ENCODE measurements at regions not wholly inside any gene's neighbourhood (a gene's known extent, or its start where the extent isn't known, plus 50 kb on each side); places are given as distances from the start of the nearest gene placed in this dataset.

DNA sequence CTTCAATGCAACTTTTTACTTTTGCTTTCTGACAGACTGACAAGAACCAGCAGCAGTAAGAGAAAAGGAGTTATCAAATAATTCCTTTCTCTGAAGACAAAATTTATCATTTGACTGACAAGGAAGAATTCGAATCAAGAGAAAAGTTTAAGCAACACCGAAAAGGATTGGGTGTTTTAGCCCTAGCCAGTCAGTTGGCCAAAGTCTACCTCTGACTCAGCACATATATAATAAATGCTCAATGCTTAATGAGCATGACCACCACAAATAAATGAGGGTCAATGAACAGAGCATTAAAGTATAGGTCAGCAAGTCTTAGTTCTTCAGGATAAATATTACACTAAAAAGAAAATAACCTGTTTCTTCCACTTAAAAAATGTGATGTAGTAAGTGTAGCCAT, 1603.5 kb upstream of the C9orf72 start:
- Histone ChIP-seq H3K27ac (ENCODE audit: extremely low read depth, low read depth, low read length) (no peak overlapping the region), H3K36me3 (ENCODE audit: control insufficient read depth in 2 of 2, insufficient read depth in 1 of 2, low read length in 2 of 2) (no peaks in the 10 kb centered on the region), H3K9me3 (ENCODE audit: control insufficient read depth, insufficient read depth, low read depth, low read length) (no peaks in the 10 kb centered on the region), H3K4me1 (ENCODE audit: control insufficient read depth, insufficient read depth, low read length) (no peaks in the 10 kb centered on the region), H3K4me3 (ENCODE audit: low read depth, low read length) (no peak overlapping the region)
- TF ChIP-seq ZNF404 (tag by site-specific recombination; IDR thresholded peaks at IDR 0.05), result no peak
- TF ChIP-seq ZNF596 (tag by site-specific recombination; IDR thresholded peaks at IDR 0.05), result no peak
- no peak for TF ChIP-seq RBAK (tag by site-specific recombination; IDR thresholded peaks at IDR 0.05)
- TF ChIP-seq YY1 (tag by site-specific recombination; IDR thresholded peaks at IDR 0.05), result no peak
- TF ChIP-seq, protein P1, sequence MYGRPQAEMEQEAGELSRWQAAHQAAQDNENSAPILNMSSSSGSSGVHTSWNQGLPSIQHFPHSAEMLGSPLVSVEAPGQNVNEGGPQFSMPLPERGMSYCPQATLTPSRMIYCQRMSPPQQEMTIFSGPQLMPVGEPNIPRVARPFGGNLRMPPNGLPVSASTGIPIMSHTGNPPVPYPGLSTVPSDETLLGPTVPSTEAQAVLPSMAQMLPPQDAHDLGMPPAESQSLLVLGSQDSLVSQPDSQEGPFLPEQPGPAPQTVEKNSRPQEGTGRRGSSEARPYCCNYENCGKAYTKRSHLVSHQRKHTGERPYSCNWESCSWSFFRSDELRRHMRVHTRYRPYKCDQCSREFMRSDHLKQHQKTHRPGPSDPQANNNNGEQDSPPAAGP (tag by site-specific recombination; IDR thresholded peaks at IDR 0.05), result no peak
- no peak for TF ChIP-seq IKZF3 (tag by site-specific recombination; IDR thresholded peaks at IDR 0.05)
- TF ChIP-seq ZNF677 (tag by site-specific recombination; IDR thresholded peaks at IDR 0.05), result no peak
- no peak for TF ChIP-seq TCF7L2 (IDR thresholded peaks at IDR 0.05; ENCODE audit: borderline replicate concordance, low read depth, low read length)
- TF ChIP-seq ZSCAN23 (tag by site-specific recombination; IDR thresholded peaks at IDR 0.05), result no peak
- ChIA-PET POLR2A (no interaction called here), CTCF (no interaction called here)

DNA sequence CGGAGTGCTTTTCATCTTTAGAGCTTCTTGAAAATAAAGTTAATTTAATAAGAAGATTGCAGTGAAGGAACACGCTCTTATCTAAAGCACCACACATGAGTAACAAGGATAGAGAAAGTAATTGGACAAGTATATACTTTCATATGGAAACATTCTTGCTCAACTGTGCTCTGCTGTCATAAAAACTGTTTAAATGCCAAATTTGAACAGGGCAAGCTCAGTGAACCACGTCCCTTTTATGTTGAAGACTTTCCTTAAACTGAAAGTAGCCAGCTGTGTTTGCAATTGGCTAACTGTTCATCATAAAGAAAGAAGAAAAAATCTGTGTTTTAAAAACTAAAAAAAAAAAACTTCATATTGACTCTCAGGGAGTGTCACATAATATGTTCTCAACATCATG, 1610.7 kb upstream of the C9orf72 start:
- CTCF ChIA-PET, result interaction anchor here (0.6 to 1.6 kb wide), 2 partner anchors 29 to 1493 kb away, joined by 3 read pairs; partner anchors contain the start of gene LINGO2
- no peaks in the 10 kb centered on the region for H3K4me1 ChIP-seq (ENCODE audit: control insufficient read depth, insufficient read depth, low read length)
- no peak overlapping the region for H3K4me3 ChIP-seq (ENCODE audit: low read depth, low read length)
- POLR2A ChIA-PET, result no interaction called here
- no peaks in the 10 kb centered on the region for H3K9me3 ChIP-seq (ENCODE audit: control insufficient read depth, insufficient read depth, low read depth, low read length)
- no peaks in the 10 kb centered on the region for H3K36me3 ChIP-seq (ENCODE audit: control insufficient read depth in 2 of 2, insufficient read depth in 1 of 2, low read length in 2 of 2)
- no peak overlapping the region for H3K27ac ChIP-seq (ENCODE audit: extremely low read depth, low read depth, low read length)
- TF ChIP-seq, protein P2, sequence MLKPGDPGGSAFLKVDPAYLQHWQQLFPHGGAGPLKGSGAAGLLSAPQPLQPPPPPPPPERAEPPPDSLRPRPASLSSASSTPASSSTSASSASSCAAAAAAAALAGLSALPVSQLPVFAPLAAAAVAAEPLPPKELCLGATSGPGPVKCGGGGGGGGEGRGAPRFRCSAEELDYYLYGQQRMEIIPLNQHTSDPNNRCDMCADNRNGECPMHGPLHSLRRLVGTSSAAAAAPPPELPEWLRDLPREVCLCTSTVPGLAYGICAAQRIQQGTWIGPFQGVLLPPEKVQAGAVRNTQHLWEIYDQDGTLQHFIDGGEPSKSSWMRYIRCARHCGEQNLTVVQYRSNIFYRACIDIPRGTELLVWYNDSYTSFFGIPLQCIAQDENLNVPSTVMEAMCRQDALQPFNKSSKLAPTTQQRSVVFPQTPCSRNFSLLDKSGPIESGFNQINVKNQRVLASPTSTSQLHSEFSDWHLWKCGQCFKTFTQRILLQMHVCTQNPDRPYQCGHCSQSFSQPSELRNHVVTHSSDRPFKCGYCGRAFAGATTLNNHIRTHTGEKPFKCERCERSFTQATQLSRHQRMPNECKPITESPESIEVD (tag by site-specific recombination; IDR thresholded peaks at IDR 0.05), result no peak
- TF ChIP-seq ZNF549 (tag by site-specific recombination; IDR thresholded peaks at IDR 0.05) (no peak), ZXDB (tag by site-specific recombination; IDR thresholded peaks at IDR 0.05) (no peak), ZNF10 (tag by site-specific recombination; IDR thresholded peaks at IDR 0.05) (no peak), ZNF629 (tag by site-specific recombination; IDR thresholded peaks at IDR 0.05) (no peak), SCRT2 (tag by site-specific recombination; IDR thresholded peaks at IDR 0.05) (no peak), ZNF555 (tag by site-specific recombination; conservative IDR thresholded peaks at IDR 0.05) (no peak), ZNF324 (tag by site-specific recombination; IDR thresholded peaks at IDR 0.05) (no peak)
- TF ChIP-seq, protein P3, sequence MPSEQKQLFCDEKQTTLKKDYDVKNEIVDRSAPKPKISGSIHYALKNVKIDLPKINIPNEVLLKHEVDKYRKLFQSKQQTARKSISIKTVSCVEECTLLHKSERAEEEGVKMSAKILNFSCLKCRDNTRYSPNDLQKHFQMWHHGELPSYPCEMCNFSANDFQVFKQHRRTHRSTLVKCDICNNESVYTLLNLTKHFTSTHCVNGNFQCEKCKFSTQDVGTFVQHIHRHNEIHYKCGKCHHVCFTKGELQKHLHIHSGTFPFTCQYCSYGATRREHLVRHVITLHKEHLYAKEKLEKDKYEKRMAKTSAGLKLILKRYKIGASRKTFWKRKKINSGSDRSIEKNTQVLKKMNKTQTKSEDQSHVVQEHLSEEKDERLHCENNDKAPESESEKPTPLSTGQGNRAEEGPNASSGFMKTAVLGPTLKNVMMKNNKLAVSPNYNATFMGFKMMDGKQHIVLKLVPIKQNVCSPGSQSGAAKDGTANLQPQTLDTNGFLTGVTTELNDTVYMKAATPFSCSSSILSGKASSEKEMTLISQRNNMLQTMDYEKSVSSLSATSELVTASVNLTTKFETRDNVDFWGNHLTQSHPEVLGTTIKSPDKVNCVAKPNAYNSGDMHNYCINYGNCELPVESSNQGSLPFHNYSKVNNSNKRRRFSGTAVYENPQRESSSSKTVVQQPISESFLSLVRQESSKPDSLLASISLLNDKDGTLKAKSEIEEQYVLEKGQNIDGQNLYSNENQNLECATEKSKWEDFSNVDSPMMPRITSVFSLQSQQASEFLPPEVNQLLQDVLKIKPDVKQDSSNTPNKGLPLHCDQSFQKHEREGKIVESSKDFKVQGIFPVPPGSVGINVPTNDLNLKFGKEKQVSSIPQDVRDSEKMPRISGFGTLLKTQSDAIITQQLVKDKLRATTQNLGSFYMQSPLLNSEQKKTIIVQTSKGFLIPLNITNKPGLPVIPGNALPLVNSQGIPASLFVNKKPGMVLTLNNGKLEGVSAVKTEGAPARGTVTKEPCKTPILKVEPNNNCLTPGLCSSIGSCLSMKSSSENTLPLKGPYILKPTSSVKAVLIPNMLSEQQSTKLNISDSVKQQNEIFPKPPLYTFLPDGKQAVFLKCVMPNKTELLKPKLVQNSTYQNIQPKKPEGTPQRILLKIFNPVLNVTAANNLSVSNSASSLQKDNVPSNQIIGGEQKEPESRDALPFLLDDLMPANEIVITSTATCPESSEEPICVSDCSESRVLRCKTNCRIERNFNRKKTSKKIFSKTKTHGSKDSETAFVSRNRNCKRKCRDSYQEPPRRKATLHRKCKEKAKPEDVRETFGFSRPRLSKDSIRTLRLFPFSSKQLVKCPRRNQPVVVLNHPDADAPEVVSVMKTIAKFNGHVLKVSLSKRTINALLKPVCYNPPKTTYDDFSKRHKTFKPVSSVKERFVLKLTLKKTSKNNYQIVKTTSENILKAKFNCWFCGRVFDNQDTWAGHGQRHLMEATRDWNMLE (tag by site-specific recombination; conservative IDR thresholded peaks at IDR 0.05; ENCODE audit: low read depth), result no peak
- TF ChIP-seq, protein P4, sequence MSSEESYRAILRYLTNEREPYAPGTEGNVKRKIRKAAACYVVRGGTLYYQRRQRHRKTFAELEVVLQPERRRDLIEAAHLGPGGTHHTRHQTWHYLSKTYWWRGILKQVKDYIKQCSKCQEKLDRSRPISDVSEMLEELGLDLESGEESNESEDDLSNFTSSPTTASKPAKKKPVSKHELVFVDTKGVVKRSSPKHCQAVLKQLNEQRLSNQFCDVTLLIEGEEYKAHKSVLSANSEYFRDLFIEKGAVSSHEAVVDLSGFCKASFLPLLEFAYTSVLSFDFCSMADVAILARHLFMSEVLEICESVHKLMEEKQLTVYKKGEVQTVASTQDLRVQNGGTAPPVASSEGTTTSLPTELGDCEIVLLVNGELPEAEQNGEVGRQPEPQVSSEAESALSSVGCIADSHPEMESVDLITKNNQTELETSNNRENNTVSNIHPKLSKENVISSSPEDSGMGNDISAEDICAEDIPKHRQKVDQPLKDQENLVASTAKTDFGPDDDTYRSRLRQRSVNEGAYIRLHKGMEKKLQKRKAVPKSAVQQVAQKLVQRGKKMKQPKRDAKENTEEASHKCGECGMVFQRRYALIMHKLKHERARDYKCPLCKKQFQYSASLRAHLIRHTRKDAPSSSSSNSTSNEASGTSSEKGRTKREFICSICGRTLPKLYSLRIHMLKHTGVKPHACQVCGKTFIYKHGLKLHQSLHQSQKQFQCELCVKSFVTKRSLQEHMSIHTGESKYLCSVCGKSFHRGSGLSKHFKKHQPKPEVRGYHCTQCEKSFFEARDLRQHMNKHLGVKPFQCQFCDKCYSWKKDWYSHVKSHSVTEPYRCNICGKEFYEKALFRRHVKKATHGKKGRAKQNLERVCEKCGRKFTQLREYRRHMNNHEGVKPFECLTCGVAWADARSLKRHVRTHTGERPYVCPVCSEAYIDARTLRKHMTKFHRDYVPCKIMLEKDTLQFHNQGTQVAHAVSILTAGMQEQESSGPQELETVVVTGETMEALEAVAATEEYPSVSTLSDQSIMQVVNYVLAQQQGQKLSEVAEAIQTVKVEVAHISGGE (tag by site-specific recombination; conservative IDR thresholded peaks at IDR 0.05; ENCODE audit: low read depth), result no peak
- TF ChIP-seq, protein P5, sequence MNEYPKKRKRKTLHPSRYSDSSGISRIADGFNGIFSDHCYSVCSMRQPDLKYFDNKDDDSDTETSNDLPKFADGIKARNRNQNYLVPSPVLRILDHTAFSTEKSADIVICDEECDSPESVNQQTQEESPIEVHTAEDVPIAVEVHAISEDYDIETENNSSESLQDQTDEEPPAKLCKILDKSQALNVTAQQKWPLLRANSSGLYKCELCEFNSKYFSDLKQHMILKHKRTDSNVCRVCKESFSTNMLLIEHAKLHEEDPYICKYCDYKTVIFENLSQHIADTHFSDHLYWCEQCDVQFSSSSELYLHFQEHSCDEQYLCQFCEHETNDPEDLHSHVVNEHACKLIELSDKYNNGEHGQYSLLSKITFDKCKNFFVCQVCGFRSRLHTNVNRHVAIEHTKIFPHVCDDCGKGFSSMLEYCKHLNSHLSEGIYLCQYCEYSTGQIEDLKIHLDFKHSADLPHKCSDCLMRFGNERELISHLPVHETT (tag by site-specific recombination; IDR thresholded peaks at IDR 0.05), result no peak
- TF ChIP-seq, protein P6, sequence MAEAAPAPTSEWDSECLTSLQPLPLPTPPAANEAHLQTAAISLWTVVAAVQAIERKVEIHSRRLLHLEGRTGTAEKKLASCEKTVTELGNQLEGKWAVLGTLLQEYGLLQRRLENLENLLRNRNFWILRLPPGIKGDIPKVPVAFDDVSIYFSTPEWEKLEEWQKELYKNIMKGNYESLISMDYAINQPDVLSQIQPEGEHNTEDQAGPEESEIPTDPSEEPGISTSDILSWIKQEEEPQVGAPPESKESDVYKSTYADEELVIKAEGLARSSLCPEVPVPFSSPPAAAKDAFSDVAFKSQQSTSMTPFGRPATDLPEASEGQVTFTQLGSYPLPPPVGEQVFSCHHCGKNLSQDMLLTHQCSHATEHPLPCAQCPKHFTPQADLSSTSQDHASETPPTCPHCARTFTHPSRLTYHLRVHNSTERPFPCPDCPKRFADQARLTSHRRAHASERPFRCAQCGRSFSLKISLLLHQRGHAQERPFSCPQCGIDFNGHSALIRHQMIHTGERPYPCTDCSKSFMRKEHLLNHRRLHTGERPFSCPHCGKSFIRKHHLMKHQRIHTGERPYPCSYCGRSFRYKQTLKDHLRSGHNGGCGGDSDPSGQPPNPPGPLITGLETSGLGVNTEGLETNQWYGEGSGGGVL (tag by site-specific recombination; IDR thresholded peaks at IDR 0.05), result no peak

Data from HEK293 (cell line).